Suprapubic skin (tissue), 3 donors: ENCODE measurements at regions not wholly inside any gene's neighbourhood (a gene's known extent, or its start where the extent isn't known, plus 50 kb on each side); places are given as distances from the start of the nearest gene placed in this dataset.

Experiments
- CTCF ChIP-seq, 2 donors: fragments of 200-600 bp in 1 of 2; fragments of 450-650 bp in 1 of 2; sonication (generic) in 1 of 2; IDR thresholded peaks; one replicate each; pipeline ENCODE4 v1.5.1; 2016 to 2019; ENCODE audit warnings: antibody characterized with exemption in 2 of 2, mild to moderate bottlenecking in 1 of 2, moderate library complexity in 1 of 2
- POLR2A ChIP-seq, 2 donors: fragments of 450-650 bp; IDR thresholded peaks; one replicate each; pipeline ENCODE4 v1.6.1; 2017; ENCODE audit warnings: antibody characterized with exemption in 2 of 2, mild to moderate bottlenecking in 2 of 2, moderate library complexity in 2 of 2

- TF ChIP-seq CTCF (IDR thresholded peaks at IDR 0.05) (no peak), POLR2A (IDR thresholded peaks at IDR 0.05) (no peak)
These were observed 514.1 kb upstream of the ADAMTS9 start for GRCh38 chr3:65201926-65202325.
